Keratinocyte (primary cell): ENCODE measurements at regions not wholly inside any gene's neighbourhood (a gene's known extent, or its start where the extent isn't known, plus 50 kb on each side); places are given as distances from the start of the nearest gene placed in this dataset.

ENCODE experiments used
- EZH2 ChIP-seq: IDR thresholded peaks from one replicate; pipeline ENCODE4 v1.6.1; 2012; ENCODE audit warnings: inconsistent platforms, mild to moderate bottlenecking, low read length, moderate library complexity
- TF ChIP-seq, protein P1 (sequence below), 3 experiments: IDR thresholded peaks in 1 of 3; conservative IDR thresholded peaks in 1 of 3; optimal IDR thresholded peaks in 1 of 3; 2 replicates in 2 of 3; 3 replicates in 1 of 3; pipeline versions ENCODE3 to v1.5.1; 2011; ENCODE audit warnings: low read length in 3 of 3, mild to moderate bottlenecking in 3 of 3, moderate library complexity in 2 of 3, control low read depth in 1 of 3, inconsistent platforms in 1 of 3; ENCODE audit not compliant: insufficient read depth in 2 of 3; ENCODE audit errors: extremely low read depth in 1 of 3

DNA sequence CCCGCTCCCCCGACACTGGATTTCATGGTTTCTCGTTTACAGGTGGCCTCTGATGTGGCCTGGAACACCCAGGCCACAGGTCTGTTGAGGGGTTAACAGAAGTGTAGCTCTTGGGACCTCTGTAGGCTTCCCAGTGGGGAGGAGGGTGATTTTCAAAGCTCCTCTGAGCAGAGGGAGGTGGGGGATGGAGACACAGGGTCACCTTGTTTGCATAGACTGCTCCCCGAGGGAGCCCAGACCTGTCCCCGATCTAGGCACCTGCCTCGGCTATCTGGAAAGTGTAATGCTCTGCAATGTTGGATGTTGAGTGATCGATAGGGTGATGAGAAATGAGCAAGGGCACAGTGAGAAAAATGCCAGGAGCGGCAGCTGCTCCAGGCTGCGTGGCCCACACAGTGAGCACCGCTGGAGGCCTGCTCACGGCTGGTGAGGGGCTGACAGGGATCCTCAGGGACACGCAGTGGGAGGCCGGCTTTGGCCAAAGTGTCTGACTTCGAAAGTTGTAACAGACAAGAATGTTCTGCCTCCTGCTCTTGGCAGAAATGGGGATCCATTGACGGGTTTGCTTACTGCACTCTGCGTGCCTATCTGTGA, 594.1 kb downstream of the BRD1 start:
- TF ChIP-seq, protein P1, sequence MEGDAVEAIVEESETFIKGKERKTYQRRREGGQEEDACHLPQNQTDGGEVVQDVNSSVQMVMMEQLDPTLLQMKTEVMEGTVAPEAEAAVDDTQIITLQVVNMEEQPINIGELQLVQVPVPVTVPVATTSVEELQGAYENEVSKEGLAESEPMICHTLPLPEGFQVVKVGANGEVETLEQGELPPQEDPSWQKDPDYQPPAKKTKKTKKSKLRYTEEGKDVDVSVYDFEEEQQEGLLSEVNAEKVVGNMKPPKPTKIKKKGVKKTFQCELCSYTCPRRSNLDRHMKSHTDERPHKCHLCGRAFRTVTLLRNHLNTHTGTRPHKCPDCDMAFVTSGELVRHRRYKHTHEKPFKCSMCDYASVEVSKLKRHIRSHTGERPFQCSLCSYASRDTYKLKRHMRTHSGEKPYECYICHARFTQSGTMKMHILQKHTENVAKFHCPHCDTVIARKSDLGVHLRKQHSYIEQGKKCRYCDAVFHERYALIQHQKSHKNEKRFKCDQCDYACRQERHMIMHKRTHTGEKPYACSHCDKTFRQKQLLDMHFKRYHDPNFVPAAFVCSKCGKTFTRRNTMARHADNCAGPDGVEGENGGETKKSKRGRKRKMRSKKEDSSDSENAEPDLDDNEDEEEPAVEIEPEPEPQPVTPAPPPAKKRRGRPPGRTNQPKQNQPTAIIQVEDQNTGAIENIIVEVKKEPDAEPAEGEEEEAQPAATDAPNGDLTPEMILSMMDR (optimal IDR thresholded peaks at IDR 0.05 in 1 of 3, IDR thresholded peaks at IDR 0.05 in 1 of 3, conservative IDR thresholded peaks at IDR 0.05 in 1 of 3; ENCODE audit: extremely low read depth in 1 of 3, insufficient read depth in 2 of 3, low read length in 3 of 3): no peak
- TF ChIP-seq EZH2: no peak
